ENCODE measurements at regions not wholly inside any gene's neighbourhood (a gene's known extent, or its start where the extent isn't known, plus 50 kb on each side); places are given as distances from the start of the nearest gene placed in this dataset.
"Not testable (repeated sequence)": the region's sequence is repeated elsewhere in the genome, so short reads cannot be mapped to it uniquely, and the experiment has no call there.

DNA sequence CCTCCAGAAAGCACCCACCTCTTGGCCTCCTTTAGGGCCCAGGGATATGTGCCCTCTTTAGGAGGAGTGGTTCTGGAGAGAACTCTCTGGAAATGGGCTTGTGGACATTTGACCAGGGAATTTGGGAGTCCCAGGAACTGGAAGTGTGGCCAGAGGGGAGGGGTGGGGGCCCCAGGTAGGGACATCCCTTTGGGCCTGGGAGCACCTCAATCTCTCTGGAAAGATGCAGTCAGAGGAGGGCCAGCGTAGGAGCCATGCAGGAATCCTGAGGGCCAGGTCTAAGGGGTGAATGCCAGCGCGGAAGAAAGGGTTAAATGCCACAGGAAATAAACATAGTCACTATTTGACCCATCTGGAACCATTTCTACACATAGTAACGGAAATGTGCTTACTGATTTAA lies 50.3 kb upstream of the ITGA11 start:
- no peak for DNase-seq

DNA sequence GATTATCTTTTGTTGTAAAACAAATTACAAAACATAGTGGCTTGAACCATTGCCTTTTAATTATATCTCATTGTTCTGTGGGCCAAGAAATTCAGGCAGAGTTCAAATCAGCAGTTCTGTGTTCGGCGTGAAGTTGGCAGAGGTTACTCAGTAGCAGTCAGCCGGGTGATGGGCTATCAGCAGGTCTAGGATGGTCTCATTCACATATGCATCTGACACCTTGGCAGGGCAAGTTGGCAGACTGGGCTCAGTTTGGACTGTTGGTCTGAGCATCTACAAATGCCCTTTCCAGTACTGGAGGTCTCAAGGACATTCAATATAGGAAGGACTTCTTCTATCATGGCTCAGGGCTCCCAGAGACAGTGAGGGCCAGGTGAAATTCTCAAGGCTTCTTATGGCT lies 51.2 kb upstream of the ITGA11 start:
- DNase-seq = no peak

DNA sequence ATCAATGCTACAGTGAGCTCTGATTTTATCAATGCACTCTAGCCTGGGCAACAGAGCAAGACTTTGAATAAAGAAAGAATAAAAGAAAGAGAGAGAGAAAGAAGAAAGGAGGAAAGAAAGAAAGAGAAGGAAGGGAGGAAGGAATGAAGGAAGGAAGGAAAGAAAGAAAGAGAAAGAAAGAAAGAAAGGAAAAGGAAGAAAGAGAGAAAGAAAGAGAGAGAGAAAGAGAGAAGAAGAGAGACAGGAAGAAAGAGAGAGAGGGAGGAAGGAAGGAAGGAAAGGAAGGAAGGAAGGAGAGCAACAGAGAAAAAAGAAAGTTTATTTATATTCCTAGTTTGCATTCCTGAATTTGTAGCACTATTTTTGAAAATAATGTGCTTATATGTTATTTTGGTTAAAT lies 52.3 kb upstream of the ITGA11 start:
- DNase-seq = no peak

DNA sequence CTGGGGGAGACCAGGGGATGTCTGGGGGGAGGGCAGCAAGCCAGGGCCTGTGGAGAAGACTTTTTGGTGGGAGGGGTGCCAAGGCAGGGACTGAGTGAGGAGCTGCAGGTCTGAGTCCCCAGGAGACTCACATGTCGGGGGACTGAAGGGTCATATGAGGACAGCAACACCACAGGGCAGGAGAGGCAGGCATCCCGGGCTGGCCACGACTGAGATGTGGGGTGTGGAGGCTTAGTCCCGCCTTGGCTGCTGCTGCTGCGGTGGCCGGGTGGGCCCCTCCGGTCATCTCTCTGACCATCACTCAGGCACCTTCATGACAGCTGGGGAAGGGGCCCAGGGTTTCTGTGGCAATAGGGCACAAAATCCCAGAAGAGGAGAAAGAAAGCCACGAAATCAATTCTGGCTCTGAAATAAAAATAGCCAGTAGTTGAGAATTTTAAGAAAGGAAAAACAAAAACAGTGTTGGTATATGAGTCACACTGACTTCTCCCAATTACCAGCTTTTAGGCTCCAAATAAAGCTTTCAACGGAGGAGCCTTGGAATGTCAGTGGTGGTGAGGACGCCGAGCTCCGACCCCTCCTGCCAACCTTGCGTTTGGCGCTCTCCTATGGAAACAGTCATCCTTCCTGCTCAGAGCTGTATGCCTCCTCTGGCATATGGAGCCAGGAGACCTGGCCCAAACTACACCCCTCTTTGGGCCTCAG lies 52.9 kb upstream of the ITGA11 start:
- no peak for DNase-seq

DNA sequence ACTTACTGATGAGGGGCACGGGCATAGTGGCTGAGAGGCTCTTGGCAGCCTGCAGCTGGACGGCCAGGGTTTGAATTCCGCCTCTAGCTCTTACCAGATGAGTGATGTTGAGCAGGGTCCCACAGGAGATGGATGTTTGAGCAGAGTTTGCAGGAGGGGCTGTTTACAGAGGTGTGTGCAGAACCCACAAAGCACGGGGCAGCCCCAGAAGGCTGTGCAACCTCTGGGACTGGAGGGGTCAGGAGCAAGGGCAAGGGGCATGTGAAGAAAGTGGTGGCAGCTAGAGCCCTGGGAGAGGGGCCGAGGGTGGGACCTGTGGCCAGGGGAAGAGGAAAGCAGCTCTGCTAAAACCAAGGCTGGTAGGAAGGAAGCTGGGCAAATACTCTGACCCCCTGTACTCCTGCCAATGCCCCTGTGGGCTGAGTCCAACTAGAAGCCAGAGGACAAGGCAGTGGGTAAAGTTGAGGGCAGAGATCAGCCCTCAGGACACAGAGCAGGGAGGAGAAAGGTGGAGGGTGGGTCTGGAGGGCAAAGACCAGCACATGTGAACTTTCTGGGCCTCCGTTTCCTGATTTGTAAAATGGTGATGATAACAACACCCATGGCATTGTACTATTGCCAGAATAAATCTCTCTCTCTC lies 53.9 kb upstream of the ITGA11 start:
- no peak for DNase-seq

DNA sequence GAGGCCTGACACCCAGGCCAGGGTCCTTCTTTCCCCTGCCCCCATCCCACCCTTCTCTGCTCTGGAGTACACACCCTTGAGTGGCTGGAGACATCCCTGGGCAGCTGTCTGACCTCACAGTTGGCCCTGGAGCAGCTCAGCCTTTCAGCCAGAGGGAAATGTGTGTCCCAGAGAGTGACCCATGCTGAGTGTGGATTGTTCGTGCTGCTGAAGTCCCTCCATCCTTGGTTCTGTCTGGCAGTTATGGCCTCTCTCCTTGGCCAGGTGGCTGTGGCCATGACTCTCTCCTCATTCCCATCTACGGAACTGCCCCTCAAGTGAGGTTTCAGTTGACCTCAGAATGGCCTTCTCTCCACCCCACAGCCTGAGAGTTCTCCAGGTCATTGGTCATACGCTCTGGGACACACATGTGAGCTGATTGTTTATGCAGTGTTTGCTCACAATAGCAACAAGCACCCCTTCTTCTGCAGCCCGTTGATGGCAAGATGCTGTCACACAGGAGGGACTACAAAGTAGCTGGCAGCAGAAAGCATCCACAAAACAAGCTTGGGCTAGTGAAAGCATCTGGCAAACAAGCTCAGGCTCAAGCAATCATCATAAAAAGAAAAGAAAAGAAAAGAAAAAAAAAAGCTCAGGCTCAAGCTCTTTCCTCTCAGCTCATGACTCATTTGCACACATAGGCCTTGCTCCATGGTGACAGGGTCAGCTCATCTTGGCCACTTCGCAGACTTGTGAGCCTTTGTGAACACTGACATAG lies 55.3 kb upstream of the ITGA11 start:
- DNase-seq = peak; percentile 5

DNA sequence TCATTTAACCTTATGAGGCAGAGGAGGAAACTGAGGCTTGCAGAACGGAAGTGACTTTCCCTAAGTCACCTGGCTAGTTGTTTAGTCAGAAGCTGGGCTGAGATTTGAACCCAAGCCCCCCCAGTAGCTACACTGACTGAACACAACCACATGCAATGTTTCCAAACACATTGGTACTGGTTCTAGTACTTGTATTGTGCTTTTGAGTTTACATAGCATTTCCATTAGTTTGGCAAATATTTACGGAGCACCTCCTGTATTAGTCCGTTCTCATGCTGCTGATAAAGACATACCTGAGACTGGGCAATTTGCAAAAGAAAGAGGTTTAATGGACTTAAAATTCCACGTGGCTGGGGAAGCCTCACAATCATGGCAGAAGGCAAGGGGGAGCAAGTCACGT lies 56.3 kb upstream of the ITGA11 start:
- no peak for DNase-seq

DNA sequence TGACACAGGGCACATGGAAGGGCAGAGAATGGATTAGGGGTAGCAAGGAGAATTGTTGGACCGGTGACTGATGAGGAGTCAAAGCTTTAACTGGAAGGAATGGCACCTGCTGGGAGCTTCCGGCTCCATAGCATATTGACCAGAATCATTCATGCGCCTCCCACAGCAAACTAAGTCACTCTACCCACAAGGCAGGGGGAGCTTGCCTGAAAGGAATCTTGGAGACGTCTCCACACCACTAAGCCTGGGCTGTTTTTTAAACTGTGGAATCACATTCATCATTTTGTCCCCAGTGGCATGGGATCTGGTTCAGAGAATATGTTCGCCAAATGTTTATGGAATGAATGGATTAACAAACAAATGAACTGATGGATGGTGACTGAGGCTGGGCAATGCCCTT lies 57.0 kb upstream of the ITGA11 start:
- DNase-seq = no peak

DNA sequence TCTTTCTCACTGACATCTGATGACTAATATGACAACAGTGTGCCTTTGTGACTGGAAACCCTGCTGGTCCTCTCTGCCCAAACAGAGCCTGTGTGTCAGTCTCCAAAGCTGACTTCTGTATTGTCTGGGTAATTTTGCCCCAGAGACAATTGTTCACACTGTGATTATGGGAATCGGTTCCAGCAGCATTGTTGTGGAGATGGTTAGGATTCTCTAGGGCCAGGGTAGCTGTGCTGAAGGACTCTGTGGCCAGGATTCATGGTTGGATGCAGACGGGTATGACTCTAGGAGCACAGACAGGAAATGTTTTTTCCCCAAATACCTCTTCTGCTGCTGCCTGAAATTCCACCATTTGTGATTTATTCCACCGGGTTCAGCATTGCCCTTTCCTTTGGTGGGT lies 57.5 kb upstream of the ITGA11 start:
- no peak for DNase-seq

DNA sequence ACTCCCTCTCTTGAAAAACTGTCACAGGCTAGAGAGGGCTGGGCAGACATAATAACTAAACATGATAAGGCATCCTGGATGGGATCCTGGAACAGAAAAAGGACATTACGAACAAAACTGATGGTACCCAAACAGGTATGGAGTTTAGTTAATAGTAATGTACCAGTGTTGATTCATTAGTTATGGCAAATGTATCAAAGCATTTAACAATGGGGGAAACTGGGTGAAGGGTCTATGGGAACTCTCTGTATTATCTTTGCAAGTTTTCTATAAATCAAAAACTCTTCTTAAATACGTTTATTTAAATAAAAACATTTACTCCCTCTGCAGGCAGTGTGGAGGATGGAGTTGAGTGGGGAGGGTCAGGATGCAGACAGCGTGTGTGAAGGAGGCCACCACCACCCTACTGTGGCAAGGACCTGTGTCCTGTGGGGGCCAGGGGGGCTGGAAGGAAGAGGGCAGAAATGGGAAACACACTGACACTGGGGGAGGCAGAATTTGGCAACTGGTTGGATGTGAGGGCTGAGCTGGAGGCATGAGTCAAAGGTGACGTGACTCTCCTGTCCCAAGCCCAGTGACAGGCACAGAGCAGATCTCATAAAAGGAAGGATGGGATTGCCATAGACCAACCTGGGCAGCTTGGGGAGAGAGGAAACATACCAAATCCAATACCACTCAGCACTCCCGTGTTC lies 59.6 kb upstream of the ITGA11 start:
- no peak for DNase-seq

DNA sequence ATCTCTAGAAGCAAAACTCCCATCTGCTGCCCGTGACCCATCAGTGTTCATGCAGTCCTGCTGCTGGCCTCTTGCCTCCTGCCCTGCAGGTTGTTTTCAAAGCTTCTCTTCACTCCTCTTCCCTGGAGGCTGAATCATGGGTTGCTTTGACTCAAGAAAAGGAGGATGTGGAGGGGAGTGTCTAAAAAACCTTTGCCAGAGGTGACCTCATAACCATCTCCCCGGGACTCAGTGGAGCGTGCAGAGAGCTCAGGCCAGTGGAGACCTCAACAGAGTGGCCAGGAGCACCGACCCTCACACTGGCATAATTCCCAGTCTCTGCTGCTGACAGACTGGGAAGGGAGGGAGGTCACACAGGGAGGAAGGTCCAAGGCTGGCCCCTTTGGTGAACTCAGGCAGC lies 60.9 kb upstream of the ITGA11 start:
- DNase-seq = peak; percentile 26

DNA sequence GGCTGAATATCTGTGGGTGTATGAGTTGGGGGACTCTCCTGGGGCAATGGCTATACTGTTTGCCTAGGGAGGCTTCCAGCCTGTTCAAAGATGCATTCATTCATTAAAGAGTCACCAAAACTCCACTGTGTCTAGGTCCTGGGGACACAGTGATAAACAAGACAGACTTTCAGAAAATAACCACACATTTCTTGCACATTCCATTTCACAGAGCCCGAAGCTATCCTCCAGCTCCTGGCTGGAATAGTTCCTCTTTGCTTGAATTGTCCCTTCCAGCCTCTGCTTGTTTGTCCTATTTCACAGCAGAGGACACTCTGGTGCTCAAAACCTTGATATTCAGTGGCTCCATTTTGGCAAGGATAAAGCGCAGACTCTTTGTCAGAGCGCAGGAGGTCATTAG lies 61.7 kb upstream of the ITGA11 start:
- DNase-seq = no peak

DNA sequence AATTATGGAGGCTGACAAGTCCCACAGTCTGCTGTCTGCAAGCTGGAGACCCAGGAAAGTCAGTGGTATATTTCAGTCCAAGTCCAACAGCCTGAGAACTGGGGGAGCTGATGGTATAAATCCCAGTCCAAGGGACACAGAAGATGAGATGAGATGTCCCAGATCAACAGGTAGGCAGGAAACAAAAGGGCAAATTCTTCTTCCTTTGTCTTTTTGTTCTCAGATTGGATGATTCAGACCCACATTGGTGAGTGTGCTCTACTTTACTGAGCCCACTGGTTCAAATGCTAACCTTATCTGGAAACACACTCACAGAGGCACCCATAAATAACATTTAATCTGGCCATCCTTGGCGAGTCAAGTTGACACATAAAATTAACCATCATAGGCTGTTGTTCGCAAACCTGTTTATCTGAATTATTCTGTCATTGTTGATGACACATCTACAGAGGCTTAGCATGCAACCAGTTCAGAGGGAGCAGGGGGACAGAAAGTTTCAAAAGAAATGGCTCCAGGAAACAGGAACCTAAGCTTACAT lies 62.7 kb upstream of the ITGA11 start:
- peak; percentile 85 for DNase-seq

DNA sequence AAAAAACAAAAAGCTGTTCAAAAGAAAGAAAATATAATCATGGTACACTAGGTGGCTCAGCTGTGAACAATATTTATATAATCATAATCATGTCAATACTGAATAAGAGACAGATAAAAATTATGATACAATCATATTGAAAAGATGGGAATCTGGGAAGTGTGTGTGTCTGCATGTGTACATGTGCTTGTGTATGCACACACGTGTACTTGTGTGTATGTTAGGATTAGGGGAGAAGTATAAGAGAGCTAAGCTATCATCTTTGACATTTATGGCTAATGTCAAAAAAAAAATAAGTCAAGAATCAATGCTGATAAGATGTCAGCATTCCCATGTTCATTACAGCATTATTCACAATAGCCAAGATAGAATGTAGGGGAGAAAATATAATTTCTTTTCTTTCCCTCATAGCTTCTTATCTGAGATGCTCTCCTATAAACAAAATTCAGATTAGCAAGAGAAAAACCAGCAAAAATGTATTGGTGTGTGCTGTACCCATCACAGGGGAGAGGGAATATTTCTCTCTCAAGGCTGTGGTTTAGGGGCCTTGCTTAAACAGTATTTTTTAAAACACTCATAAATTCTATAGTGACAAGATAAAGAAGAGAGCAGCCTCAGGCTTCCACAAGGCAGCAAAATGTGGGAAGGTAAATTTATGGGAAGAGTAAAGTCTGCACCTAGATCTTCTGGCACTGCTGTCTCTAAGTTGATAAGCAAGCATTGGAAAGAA lies 63.4 kb upstream of the ITGA11 start:
- DNase-seq = peak; percentile 32

DNA sequence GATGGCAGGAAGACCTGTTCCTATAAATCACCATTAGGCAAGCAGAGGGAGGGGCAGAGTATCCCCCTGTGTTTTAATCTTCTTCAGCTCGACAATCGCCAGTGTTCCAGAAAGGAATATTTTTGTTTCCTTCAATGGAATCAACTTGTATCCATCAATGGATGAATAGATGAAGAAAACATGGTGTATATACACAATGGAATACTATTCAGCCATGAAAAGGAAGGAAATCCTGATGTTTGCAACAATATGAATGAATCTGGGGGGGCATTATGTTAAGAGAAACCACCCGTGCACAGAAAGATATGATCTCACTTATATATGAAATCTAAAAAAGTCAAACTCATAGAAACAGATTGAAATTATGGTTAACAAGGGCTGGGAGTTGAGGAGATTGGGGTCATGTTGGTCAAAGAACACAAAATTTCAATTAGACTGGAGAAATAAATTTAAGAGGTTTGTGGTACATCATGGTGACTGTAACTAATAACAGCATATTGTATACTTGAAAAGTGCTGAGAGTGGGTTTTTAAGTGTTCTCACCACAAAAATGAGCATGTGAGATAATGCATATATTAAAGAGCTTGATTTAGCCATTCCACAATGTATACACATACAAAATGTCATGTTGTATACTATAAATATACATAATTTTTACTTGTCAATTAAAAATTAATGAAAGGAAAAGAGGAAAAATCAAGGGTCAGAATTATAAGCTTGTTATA lies 64.2 kb upstream of the ITGA11 start:
- no peak for DNase-seq

DNA sequence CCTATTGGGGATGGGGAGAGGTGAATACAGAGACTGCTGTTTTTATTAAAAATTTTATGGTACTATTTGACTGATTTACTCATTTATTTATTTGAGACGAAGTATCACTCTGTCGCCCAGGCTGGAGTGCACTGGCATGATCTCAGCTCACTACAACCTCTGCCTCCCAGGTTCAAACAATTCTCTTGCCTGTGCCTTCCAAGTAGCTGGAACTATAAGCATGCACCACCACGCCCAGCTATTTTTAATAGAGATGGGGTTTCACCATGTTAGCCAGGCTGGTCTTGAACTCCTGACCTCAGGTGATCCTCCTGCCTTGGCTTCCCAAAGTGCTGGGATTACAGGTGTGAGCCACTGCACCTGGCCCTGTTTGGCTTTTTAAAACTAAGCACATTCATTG lies 64.8 kb upstream of the ITGA11 start:
- DNase-seq = not testable (repeated sequence)

DNA sequence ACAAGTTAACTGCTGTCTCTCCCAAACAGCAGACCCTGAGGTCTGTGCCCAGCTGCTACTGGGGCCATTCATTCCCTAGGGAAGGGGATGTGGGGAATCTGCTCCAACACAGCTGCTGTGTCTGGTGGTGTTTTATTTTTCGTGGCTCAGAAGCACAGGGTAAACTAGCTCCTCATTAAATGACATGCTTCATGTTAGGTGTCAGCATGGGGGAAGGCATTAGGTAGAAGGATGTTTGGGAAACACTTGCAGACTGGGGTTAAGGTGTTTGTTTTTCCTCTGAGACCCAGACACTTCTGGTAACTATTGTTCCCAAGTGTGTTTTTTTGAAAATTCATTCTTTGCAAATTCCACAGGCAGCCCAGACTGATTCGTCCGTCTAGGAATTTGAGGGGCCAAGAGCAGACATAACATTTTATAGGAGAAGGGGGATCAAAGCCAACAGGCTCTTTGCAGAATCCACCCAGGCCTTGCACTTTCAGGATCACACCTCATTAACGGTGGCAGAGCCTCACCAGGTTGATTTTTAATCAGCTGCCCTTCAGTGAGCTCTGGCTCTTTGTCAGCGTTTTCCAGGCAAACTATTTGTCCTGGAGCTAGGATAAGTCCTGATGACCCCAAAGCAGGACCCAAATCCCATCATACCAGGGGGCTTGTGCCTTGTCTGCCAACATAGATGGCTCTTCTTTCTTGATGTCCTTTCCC lies 65.4 kb upstream of the ITGA11 start:
- no peak for DNase-seq

DNA sequence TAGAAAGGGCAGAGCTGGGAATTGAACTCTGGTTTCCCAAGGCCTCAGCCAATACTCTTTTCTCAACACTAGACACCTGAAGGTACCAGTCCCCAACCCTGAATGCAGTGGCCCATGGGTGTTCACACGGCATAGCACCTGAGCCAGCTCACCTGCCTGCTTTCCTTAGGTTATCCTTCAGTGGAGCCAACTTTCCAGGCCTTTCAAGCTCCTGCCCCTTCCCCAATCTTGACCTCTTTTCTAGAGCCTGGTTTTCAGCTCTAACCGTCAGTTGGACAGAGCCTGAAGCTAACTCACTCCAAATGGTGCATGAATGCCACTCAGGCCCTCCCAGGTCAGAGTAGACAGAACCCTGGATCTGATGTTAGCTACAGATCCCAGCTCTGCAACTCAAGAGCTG lies 66.1 kb upstream of the ITGA11 start:
- no peak for DNase-seq

DNA sequence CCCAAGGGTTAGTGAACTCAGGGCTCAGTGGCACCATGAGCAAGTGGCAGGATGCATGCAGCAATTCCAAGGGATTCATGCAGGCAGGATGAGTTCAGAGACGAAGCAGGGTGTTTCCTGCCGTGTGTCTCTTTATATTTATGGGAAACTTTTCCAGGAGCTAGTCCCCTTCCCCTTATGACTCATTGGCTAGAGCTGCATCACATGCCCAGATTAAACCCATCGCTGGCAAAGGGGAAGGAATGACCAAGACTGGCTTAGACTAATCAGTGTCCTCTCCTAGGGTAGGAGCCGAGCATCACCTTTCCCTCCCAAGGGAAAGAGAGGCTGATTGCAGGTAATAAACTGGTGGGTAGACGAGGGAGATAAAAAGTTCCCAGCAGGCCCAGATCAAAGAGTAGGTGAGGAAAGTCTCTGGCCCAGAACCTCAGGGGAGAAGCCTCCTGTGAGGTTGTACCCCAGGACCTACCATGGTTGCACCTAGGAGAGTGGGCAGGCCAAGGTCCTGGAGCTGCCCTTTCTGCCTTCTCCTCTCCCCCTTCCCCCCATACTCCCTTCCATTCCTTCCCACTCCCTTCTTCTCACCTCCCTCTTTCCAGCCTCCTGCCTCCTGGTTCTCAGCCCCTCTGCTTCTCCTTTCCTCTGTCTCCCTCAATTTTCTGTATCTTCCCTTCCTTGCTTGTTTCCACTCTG lies 67.8 kb upstream of the ITGA11 start:
- no peak for DNase-seq

DNA sequence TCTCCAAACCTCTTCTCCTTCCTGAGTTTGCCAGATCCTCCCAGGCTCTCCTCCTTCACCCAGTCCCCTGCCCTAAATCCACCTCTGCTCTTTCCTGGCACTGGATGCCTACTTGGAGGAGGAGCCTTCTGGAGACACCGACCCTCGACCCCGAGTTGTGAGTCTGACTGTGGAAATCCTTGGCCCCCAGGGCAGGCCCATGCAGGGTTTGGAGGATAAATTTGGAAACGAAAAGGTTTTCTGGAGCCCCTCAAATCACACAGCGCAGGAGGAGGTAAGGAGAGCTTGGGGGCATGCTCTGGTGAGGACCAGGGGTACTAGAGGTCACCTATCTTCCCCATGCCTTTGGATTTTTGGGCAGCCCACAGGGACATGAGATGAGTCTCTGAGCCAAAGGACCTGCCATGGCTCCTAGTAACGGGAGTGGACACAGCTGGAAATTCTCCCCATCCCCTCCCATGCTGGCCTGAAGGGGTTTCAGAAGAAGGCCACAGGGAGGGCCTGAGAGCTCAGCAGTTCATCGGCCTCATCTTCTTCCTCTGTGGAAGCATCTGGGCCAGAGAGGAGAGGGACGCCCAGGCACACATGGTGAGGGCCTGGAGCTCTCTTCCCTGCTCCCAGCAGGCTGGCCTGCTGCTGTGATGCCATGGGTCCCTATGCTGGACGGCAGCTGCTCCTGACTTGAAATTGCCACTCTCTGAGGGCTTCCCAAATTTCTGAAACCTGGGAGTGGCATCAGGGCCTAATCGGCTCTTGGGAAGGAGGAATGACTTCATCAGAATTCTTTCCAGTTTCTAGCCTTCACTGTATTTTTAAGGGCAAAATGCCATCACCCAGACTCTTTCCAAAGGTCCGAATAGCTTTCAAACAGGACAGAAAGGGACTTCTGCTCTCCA lies 68.6 kb upstream of the ITGA11 start:
- no peak for DNase-seq
